ENCODE measurements at regions not wholly inside any gene's neighbourhood (a gene's known extent, or its start where the extent isn't known, plus 50 kb on each side); places are given as distances from the start of the nearest gene placed in this dataset.

DNA sequence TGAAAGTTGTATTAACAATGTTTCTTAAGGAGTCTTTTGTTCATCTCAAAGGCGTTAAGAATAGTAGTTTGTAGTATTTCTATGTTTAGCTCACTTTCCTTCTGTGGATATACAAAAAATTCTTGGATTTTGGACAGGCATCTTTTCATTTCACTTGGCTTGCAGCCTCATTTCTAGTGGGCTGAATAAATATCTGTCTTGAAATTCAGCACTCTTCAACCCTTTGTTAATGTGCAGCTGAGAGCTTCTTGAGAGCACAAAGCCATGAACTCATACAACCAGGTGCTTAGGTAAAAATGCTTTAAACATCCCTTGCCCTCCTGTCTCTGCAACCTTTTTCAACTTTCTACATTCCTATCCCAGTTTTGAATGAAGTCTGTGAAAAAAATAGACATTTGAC is 1003.2 kb downstream of the C4orf33 start:
- no peak for TF ChIP-seq POLR2A (IDR thresholded peaks at IDR 0.05)
- TF ChIP-seq, protein P1, sequence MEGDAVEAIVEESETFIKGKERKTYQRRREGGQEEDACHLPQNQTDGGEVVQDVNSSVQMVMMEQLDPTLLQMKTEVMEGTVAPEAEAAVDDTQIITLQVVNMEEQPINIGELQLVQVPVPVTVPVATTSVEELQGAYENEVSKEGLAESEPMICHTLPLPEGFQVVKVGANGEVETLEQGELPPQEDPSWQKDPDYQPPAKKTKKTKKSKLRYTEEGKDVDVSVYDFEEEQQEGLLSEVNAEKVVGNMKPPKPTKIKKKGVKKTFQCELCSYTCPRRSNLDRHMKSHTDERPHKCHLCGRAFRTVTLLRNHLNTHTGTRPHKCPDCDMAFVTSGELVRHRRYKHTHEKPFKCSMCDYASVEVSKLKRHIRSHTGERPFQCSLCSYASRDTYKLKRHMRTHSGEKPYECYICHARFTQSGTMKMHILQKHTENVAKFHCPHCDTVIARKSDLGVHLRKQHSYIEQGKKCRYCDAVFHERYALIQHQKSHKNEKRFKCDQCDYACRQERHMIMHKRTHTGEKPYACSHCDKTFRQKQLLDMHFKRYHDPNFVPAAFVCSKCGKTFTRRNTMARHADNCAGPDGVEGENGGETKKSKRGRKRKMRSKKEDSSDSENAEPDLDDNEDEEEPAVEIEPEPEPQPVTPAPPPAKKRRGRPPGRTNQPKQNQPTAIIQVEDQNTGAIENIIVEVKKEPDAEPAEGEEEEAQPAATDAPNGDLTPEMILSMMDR (IDR thresholded peaks at IDR 0.05) = no peak
